SK-N-SH (cell line): ENCODE measurements at regions not wholly inside any gene's neighbourhood (a gene's known extent, or its start where the extent isn't known, plus 50 kb on each side); places are given as distances from the start of the nearest gene placed in this dataset.

ENCODE experiments used
- CTCF ChIP-seq: fragments of 200-600 bp; sonication (generic); IDR thresholded peaks from 2 replicates; pipeline ENCODE4 v1.6.1; 2017; ENCODE audit warnings: antibody characterized with exemption, mild to moderate bottlenecking, moderate library complexity
- EP300 ChIP-seq, 2 experiments: IDR thresholded peaks; 2 replicates each; pipeline versions ENCODE4 v1.4.0 to v1.6.1; 2012; ENCODE audit warnings: borderline replicate concordance in 1 of 2, low read depth in 1 of 2, low read length in 1 of 2
- FOSL2 ChIP-seq: IDR thresholded peaks from 2 replicates; pipeline ENCODE4 v1.4.0; 2012; ENCODE audit warnings: low read depth, mild to moderate bottlenecking, moderate library complexity, borderline replicate concordance
- POLR2AphosphoS5 ChIP-seq: IDR thresholded peaks from 2 replicates; pipeline ENCODE4 v1.6.1; 2012; ENCODE audit warnings: low read depth, low read length
- SIN3A ChIP-seq: IDR thresholded peaks from 2 replicates; pipeline ENCODE4 v1.6.1; 2012; ENCODE audit warnings: low read depth, mild to moderate bottlenecking, low read length, moderate library complexity, borderline replicate concordance
- TAF1 ChIP-seq: IDR thresholded peaks from 2 replicates; pipeline ENCODE4 v1.6.1; 2012; ENCODE audit warnings: low read depth, mild to moderate bottlenecking, low read length, moderate library complexity, borderline replicate concordance
- TF ChIP-seq, protein P1 (sequence below): IDR thresholded peaks from 2 replicates; pipeline ENCODE4 v1.4.0; 2012; ENCODE audit warnings: low read depth

- no peak for TF ChIP-seq FOSL2
- TF ChIP-seq CTCF, result no peak
- TF ChIP-seq EP300 (IDR thresholded peaks at IDR 0.05; ENCODE audit: borderline replicate concordance in 1 of 2, low read depth in 1 of 2, low read length in 1 of 2), result no peak
- TF ChIP-seq POLR2AphosphoS5, result no peak
- no peak for TF ChIP-seq SIN3A
- TF ChIP-seq, protein P1, sequence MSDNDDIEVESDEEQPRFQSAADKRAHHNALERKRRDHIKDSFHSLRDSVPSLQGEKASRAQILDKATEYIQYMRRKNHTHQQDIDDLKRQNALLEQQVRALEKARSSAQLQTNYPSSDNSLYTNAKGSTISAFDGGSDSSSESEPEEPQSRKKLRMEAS, result no peak
- no peak for TF ChIP-seq TAF1
These were observed 515.9 kb downstream of the PLPP3 start for GRCh38 chr1:56063461-56063860.
